H1 (cell line): ENCODE measurements at regions not wholly inside any gene's neighbourhood (a gene's known extent, or its start where the extent isn't known, plus 50 kb on each side); places are given as distances from the start of the nearest gene placed in this dataset.

Source experiments
- CTCF ChIA-PET: fragments of 300-600 bp; sonication (Branson Sonifier 250); formaldehyde crosslinking; loops from one replicate; lab custom pipeline; 2021; ENCODE audit not compliant: partially characterized antibody; lab: Charles Lee
- POLR2A ChIA-PET: fragments of 300-600 bp; sonication (Branson Sonifier 250); formaldehyde crosslinking; loops from one replicate; lab custom pipeline; 2021; ENCODE audit warnings: inconsistent platforms; ENCODE audit not compliant: partially characterized antibody; lab: Charles Lee
- DNase-seq, 2 experiments: peaks; one replicate each; pipeline versions ENCODE4 v3.0.0 to v3.0.0-alpha.2; 2010 to 2022; ENCODE audit warnings: low spot score in 2 of 2, low read depth in 1 of 2, mixed read lengths in 1 of 2
- FAIRE-seq: peaks from 2 replicates; lab custom pipeline; 2011; peaks lifted over from hg19 to GRCh38; lab: Jason Lieb, UNC
- H2AFZ ChIP-seq: 2 replicates; pipeline ENCODE4 v1.8.1; 2012; ENCODE audit warnings: low read length, inconsistent platforms
- H2AK5ac ChIP-seq: 2 replicates; pipeline ENCODE4 v1.6.1; 2013; ENCODE audit warnings: low read depth, low read length
- H2BK120ac ChIP-seq: replicated peaks from 2 replicates; pipeline ENCODE3; 2013; ENCODE audit warnings: low read depth, low read length, inconsistent platforms
- H2BK12ac ChIP-seq: 2 replicates; pipeline ENCODE4 v1.6.1; 2013; ENCODE audit warnings: low read depth, low read length
- H2BK15ac ChIP-seq: 2 replicates; pipeline ENCODE4 v1.6.1; 2013; ENCODE audit warnings: low read length
- H2BK20ac ChIP-seq: 2 replicates; pipeline ENCODE4 v1.6.1; 2013; ENCODE audit warnings: low read length
- H2BK5ac ChIP-seq: 2 replicates; pipeline ENCODE4 v1.6.1; 2013; ENCODE audit warnings: low read depth, low read length
- H3K14ac ChIP-seq: 2 replicates; pipeline ENCODE4 v1.6.1; 2013; ENCODE audit warnings: inconsistent platforms; ENCODE audit not compliant: insufficient read length
- H3K18ac ChIP-seq: 2 replicates; pipeline ENCODE4 v1.6.1; 2013; ENCODE audit warnings: low read length; ENCODE audit errors: extremely low read depth
- H3K23ac ChIP-seq: 2 replicates; pipeline ENCODE4 v1.6.1; 2013; ENCODE audit warnings: inconsistent platforms; ENCODE audit not compliant: insufficient read length
- H3K23me2 ChIP-seq: 2 replicates; pipeline ENCODE4 v1.6.1; 2013; ENCODE audit warnings: low read depth, low read length
- H3K27ac ChIP-seq: 2 replicates; pipeline ENCODE4 v1.6.1; 2011; ENCODE audit warnings: low read depth, low read length, inconsistent platforms
- H3K27me3 ChIP-seq, 4 experiments: replicated peaks in 1 of 4; 1 replicate in 1 of 4; 2 replicates in 3 of 4; pipeline versions ENCODE4 v1.6.1 to v1.8.1; 2011 to 2013; ENCODE audit warnings: low read length in 3 of 4, mild to moderate bottlenecking in 3 of 4, inconsistent platforms in 2 of 4, mixed read lengths in 2 of 4, moderate library complexity in 1 of 4; ENCODE audit not compliant: control insufficient read depth in 3 of 4, insufficient read depth in 3 of 4; ENCODE audit errors: extremely low read depth in 1 of 4
- H3K36me3 ChIP-seq, 4 experiments: 2 replicates each; pipeline versions ENCODE4 v1.6.1 to v1.8.1; 2011 to 2013; ENCODE audit warnings: mild to moderate bottlenecking in 4 of 4, low read length in 3 of 4, moderate library complexity in 2 of 4, control low read depth in 1 of 4, inconsistent platforms in 1 of 4; ENCODE audit not compliant: insufficient read depth in 4 of 4, control insufficient read depth in 2 of 4
- H3K4ac ChIP-seq: replicated peaks from 2 replicates; pipeline ENCODE3; 2013; ENCODE audit warnings: low read length, low read depth, mixed read lengths, inconsistent platforms; ENCODE audit not compliant: insufficient read length
- H3K4me1 ChIP-seq, 4 experiments: replicated peaks in 1 of 4; 1 replicate in 1 of 4; 2 replicates in 3 of 4; pipeline versions ENCODE4 v1.6.1 to v1.8.1; 2011 to 2013; ENCODE audit warnings: low read length in 3 of 4, inconsistent platforms in 2 of 4, mixed read lengths in 1 of 4; ENCODE audit not compliant: insufficient read depth in 4 of 4, control insufficient read depth in 3 of 4
- H3K4me2 ChIP-seq, 2 experiments: 2 replicates each; pipeline versions ENCODE4 v1.6.1 to v1.8.1; 2011 to 2013; ENCODE audit warnings: low read depth in 2 of 2, low read length in 2 of 2, control low read depth in 1 of 2, inconsistent platforms in 1 of 2, mild to moderate bottlenecking in 1 of 2; ENCODE audit not compliant: insufficient read depth in 1 of 2
- H3K4me3 ChIP-seq, 4 experiments: fragments of 200-600, 300-600 bp in 1 of 4; sonication (generic), shearing (Covaris generic), sonication (Bioruptor Twin) in 1 of 4; 2 replicates each; pipeline versions ENCODE4 v1.5.1 to v1.8.1; 2011 to 2016; ENCODE audit warnings: low read length in 4 of 4, low read depth in 3 of 4, control low read depth in 2 of 4, inconsistent platforms in 2 of 4, mild to moderate bottlenecking in 2 of 4, mixed read lengths in 1 of 4, moderate library complexity in 1 of 4; ENCODE audit not compliant: insufficient read depth in 2 of 4; ENCODE audit errors: extremely low read depth in 1 of 4
- H3K56ac ChIP-seq: replicated peaks from 2 replicates; pipeline ENCODE3; 2013; ENCODE audit warnings: low read depth, mild to moderate bottlenecking, mixed read lengths, low read length, inconsistent platforms; ENCODE audit not compliant: insufficient read length
- H3K79me1 ChIP-seq: 2 replicates; pipeline ENCODE4 v1.6.1; 2013; ENCODE audit warnings: low read depth, low read length, control low read depth
- H3K79me2 ChIP-seq, 2 experiments: 2 replicates each; pipeline versions ENCODE4 v1.6.1 to v1.8.1; 2012 to 2013; ENCODE audit warnings: low read length in 2 of 2, mild to moderate bottlenecking in 2 of 2, inconsistent platforms in 1 of 2; ENCODE audit not compliant: insufficient read depth in 2 of 2, control insufficient read depth in 1 of 2
- H3K9ac ChIP-seq, 4 experiments: replicated peaks in 1 of 4; 1 replicate in 1 of 4; 2 replicates in 3 of 4; pipeline versions ENCODE4 v1.6.1 to v1.8.1; 2011 to 2013; ENCODE audit warnings: low read depth in 3 of 4, low read length in 3 of 4, control low read depth in 2 of 4, mild to moderate bottlenecking in 2 of 4, moderate library complexity in 2 of 4, inconsistent platforms in 1 of 4; ENCODE audit errors: extremely low read depth in 1 of 4
- H3K9me3 ChIP-seq, 2 experiments: 2 replicates each; pipeline versions ENCODE4 v1.6.1 to v1.8.1; 2012 to 2013; ENCODE audit warnings: mild to moderate bottlenecking in 2 of 2, moderate library complexity in 2 of 2, control low read depth in 1 of 2, inconsistent platforms in 1 of 2, low read depth in 1 of 2, low read length in 1 of 2, mixed read lengths in 1 of 2; ENCODE audit not compliant: insufficient read depth in 2 of 2
- H4K20me1 ChIP-seq, 2 experiments: replicated peaks in 1 of 2; 2 replicates each; pipeline versions ENCODE3 to v1.8.1; 2011 to 2013; ENCODE audit warnings: inconsistent platforms in 2 of 2, low read length in 2 of 2, mild to moderate bottlenecking in 1 of 2; ENCODE audit not compliant: insufficient read depth in 2 of 2, control insufficient read depth in 1 of 2
- H4K5ac ChIP-seq: 2 replicates; pipeline ENCODE4 v1.6.1; 2013; ENCODE audit warnings: low read length, low read depth, mixed read lengths, inconsistent platforms; ENCODE audit not compliant: insufficient read length
- H4K8ac ChIP-seq: 2 replicates; pipeline ENCODE4 v1.8.0; 2013; ENCODE audit warnings: mild to moderate bottlenecking, moderate library complexity, low read length, inconsistent platforms; ENCODE audit not compliant: insufficient read depth; ENCODE audit errors: extremely low read depth
- H4K91ac ChIP-seq: replicated peaks from 2 replicates; pipeline ENCODE3; 2013; ENCODE audit warnings: low read length, mixed read lengths, inconsistent platforms; ENCODE audit not compliant: insufficient read length
- CHD2 ChIP-seq: IDR thresholded peaks from 2 replicates; pipeline ENCODE4 v1.6.1; 2012; ENCODE audit warnings: low read length, improper control_type of control experiment
- KDM5A ChIP-seq: fragments of 200-600 bp; IDR thresholded peaks from 2 replicates; pipeline ENCODE4 v1.7.1; 2012; ENCODE audit warnings: mild to moderate bottlenecking, low read length, inconsistent platforms, mixed read lengths
- TCF12 ChIP-seq: IDR thresholded peaks from 2 replicates; pipeline ENCODE4 v1.6.1; 2011; ENCODE audit warnings: low read depth, mild to moderate bottlenecking, low read length
- YY1 ChIP-seq: IDR thresholded peaks from 2 replicates; pipeline ENCODE4 v1.6.1; 2011; ENCODE audit warnings: low read depth, mild to moderate bottlenecking, low read length
- WGBS, 2 experiments: shearing (Covaris generic) in 1 of 2; methylation state at CpG; one replicate each; pipeline versions ENCODE4 v1.1.6 to v1.1.7; 2013 to 2015; ENCODE audit warnings: low lambda C conversion rate in 2 of 2, mixed read lengths in 2 of 2, inconsistent platforms in 1 of 2, low coverage in 1 of 2, missing lambda C conversion rate in 1 of 2; ENCODE audit not compliant: insufficient replicate concordance in 2 of 2, insufficient coverage in 1 of 2, insufficient read length in 1 of 2; ENCODE audit errors: extremely low coverage in 1 of 2, missing lambda C conversion rate in 1 of 2; 5-methylcytosine and 5-hydroxymethylcytosine counted together
- TF ChIP-seq, protein P1 (sequence below), 3 experiments: IDR thresholded peaks; 1 replicate in 2 of 3; 2 replicates in 1 of 3; pipeline versions ENCODE4 v1.5.1 to v1.6.1; 2011; ENCODE audit warnings: low read length in 3 of 3, mild to moderate bottlenecking in 3 of 3, inconsistent platforms in 2 of 3, low read depth in 1 of 3, moderate library complexity in 1 of 3; ENCODE audit not compliant: insufficient read depth in 1 of 3; ENCODE audit errors: control extremely low read depth in 1 of 3

DNA sequence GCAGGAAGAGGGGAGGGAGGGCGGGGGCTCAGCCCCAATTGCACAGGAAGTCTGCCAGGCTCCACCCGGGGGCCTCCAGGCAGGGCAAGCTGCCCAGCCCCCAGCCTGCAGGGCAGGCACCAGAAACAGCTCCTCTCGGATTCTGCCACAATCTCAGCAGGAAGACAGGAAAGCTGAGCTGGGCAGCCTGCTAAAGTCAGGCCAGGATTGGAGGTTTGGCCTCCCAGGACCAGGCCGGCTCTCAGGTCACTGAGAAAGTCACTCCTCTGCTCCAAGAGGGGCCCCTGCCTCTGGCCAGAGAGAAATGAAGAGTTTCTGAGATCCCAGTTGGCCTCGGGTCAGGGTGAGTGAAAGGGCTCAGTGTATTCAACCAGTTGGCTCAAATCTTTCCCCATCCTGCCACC, 54.6 kb upstream of the STXBP1 start:
- 76% methylated on average over 2 of the region's 5 CpGs; no CpG with 5 or more reads in 1 of the 2 experiments for WGBS, 2 experiments
- Histone ChIP-seq H3K23me2 (no peaks in the 10 kb centered on the region), H3K4me3 (no peak overlapping the region), H2AFZ (no peak overlapping the region), H3K14ac (no peak overlapping the region), H3K18ac (no peak overlapping the region), H2BK120ac (no peak overlapping the region), H3K79me1 (peaks cover 31% of the 10 kb centered on the region; the same call in 1 of the 2 replicates), H2BK5ac (no peak overlapping the region; the same call in 1 of the 2 replicates), H3K27me3 (no peaks in the 10 kb centered on the region), H3K4me1 (peaks cover 5 to 26% (median 18%) of the 10 kb centered on the region in 4 experiments), H3K56ac (no peak overlapping the region), H2BK20ac (no peak overlapping the region), H3K4me2 (no peak overlapping the region), H3K36me3 (no peaks in the 10 kb centered on the region), H3K27ac (no peak overlapping the region), H3K79me2 (peaks cover 0 to 48% of the 10 kb centered on the region in 2 experiments; a peak in 2 of 4 replicates), H3K9me3 (no peaks in the 10 kb centered on the region), H3K4ac (no peak overlapping the region), H3K23ac (no peak overlapping the region), H4K20me1 (peaks cover 5 to 22% of the 10 kb centered on the region in 2 experiments), H4K8ac (no peak overlapping the region), H2BK12ac (no peak overlapping the region), H4K5ac (no peak overlapping the region), H4K91ac (no peak overlapping the region), H3K9ac (no peak overlapping the region), H2BK15ac (no peak overlapping the region), H2AK5ac (no peak overlapping the region)
- ChIA-PET POLR2A (interaction anchor here (0.6 to 1.7 kb wide), 3 partner anchors 10 to 213 kb away, joined by 3 to 14 read pairs (median 3); a partner anchor contains a TSS), CTCF (interaction anchor here (0.7 to 5.0 kb wide), 11 partner anchors 9 to 53 kb away, joined by 3 to 33 read pairs (median 8); no protein-coding TSS in a partner anchor)
- DNase-seq (no peak), FAIRE-seq (no peak)
- TF ChIP-seq CHD2 (no peak), TCF12 (no peak), YY1 (no peak), KDM5A (no peak)
- TF ChIP-seq, protein P1, sequence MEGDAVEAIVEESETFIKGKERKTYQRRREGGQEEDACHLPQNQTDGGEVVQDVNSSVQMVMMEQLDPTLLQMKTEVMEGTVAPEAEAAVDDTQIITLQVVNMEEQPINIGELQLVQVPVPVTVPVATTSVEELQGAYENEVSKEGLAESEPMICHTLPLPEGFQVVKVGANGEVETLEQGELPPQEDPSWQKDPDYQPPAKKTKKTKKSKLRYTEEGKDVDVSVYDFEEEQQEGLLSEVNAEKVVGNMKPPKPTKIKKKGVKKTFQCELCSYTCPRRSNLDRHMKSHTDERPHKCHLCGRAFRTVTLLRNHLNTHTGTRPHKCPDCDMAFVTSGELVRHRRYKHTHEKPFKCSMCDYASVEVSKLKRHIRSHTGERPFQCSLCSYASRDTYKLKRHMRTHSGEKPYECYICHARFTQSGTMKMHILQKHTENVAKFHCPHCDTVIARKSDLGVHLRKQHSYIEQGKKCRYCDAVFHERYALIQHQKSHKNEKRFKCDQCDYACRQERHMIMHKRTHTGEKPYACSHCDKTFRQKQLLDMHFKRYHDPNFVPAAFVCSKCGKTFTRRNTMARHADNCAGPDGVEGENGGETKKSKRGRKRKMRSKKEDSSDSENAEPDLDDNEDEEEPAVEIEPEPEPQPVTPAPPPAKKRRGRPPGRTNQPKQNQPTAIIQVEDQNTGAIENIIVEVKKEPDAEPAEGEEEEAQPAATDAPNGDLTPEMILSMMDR (IDR thresholded peaks at IDR 0.05; ENCODE audit: control extremely low read depth in 1 of 3, insufficient read depth in 1 of 3, low read depth in 1 of 3, low read length in 3 of 3), result no peak
